ENCODE measurements at regions not wholly inside any gene's neighbourhood (a gene's known extent, or its start where the extent isn't known, plus 50 kb on each side); places are given as distances from the start of the nearest gene placed in this dataset.
A peak's percentile ranks its signal among the peaks of the same experiment; 100 is the strongest.

DNA sequence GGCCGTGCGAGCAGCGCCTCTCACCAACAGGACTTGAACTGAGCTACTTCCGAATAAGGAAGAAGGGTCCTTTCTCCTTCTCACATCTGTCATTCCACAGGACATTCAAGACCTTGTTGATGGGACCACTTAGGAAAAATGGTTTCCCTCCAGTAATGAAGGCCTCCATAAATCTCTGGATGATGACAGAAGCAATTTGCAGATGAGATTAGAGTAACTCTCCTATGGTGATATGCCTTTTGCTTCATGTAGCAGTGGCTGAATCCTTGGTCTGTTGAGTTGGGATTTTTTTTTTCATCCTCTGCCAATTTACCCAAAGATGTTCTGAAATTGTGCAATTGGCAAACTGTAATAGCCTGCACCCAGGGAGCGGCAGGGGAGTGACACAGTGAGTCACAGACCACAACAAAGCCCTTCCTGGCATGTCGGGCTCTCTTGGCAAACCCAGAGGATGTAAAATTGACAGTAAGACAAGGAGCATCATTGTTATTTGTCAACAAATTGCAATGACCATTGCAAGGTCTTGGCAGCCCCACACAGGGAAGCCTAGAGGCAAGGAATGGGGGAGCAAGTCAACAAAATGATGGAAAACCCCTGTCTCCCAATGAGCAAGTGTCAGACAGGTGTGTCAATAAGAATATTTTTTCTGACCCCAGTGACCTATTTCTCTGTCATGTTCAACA is 275.9 kb downstream of the ACTL7B start (continued):
- TF ChIP-seq EZH2 (conservative IDR thresholded peaks at IDR 0.05; ENCODE audit: low read depth, low read length) = no peak
- TF ChIP-seq FOXP1 (IDR thresholded peaks at IDR 0.05) = no peak
- TF ChIP-seq FOXP1 (CRISPR knock-in tag; IDR thresholded peaks at IDR 0.05) = 0 out of 2 replicates have a peak, but pooled peaks have one; percentile 8
- TF ChIP-seq, protein P1, sequence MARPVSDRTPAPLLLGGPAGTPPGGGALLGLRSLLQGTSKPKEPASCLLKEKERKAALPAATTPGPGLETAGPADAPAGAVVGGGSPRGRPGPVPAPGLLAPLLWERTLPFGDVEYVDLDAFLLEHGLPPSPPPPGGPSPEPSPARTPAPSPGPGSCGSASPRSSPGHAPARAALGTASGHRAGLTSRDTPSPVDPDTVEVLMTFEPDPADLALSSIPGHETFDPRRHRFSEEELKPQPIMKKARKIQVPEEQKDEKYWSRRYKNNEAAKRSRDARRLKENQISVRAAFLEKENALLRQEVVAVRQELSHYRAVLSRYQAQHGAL (CRISPR knock-in tag; IDR thresholded peaks at IDR 0.05; ENCODE audit: not compliant biosample characterization) = no peak
- no peak for TF ChIP-seq ZNF737 (CRISPR knock-in tag; IDR thresholded peaks at IDR 0.05; ENCODE audit: borderline replicate concordance)
- no peak for TF ChIP-seq FOSL1 (CRISPR knock-in tag; IDR thresholded peaks at IDR 0.05; ENCODE audit: borderline replicate concordance)
- 0 out of 2 replicates have a peak, but pooled peaks have one; percentile 17 for TF ChIP-seq FOXA3 (CRISPR knock-in tag; IDR thresholded peaks at IDR 0.05)
- no peak for TF ChIP-seq MIXL1 (CRISPR knock-in tag; IDR thresholded peaks at IDR 0.05)
- no peak for TF ChIP-seq RARA (CRISPR knock-in tag; IDR thresholded peaks at IDR 0.05)
- TF ChIP-seq ZNF138 (CRISPR knock-in tag; IDR thresholded peaks at IDR 0.05; ENCODE audit: low read depth) = no peak
- no peak for TF ChIP-seq ZNF12 (CRISPR knock-in tag; IDR thresholded peaks at IDR 0.05)
- no peak for TF ChIP-seq JARID2 (CRISPR knock-in tag; IDR thresholded peaks at IDR 0.05; ENCODE audit: insufficient replicate concordance)
- peak; percentile 28 for TF ChIP-seq TEAD3 (CRISPR knock-in tag; optimal IDR thresholded peaks at IDR 0.05; ENCODE audit: borderline replicate concordance)
- no peak for TF ChIP-seq ETV6 (CRISPR knock-in tag; conservative IDR thresholded peaks at IDR 0.05)
- no peak for TF ChIP-seq FOXJ3 (CRISPR knock-in tag; IDR thresholded peaks at IDR 0.05; ENCODE audit: borderline replicate concordance)
- TF ChIP-seq CBFB (CRISPR knock-in tag; IDR thresholded peaks at IDR 0.05) = no peak
- TF ChIP-seq CENPT (CRISPR knock-in tag; IDR thresholded peaks at IDR 0.05; ENCODE audit: low read depth) = no peak
- TF ChIP-seq, protein P2, sequence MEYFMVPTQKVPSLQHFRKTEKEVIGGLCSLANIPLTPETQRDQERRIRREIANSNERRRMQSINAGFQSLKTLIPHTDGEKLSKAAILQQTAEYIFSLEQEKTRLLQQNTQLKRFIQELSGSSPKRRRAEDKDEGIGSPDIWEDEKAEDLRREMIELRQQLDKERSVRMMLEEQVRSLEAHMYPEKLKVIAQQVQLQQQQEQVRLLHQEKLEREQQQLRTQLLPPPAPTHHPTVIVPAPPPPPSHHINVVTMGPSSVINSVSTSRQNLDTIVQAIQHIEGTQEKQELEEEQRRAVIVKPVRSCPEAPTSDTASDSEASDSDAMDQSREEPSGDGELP (IDR thresholded peaks at IDR 0.05; ENCODE audit: borderline replicate concordance, low read depth) = no peak
- no peak for TF ChIP-seq CC2D1A (CRISPR knock-in tag; IDR thresholded peaks at IDR 0.05)
- no peak for TF ChIP-seq HOXA9 (CRISPR knock-in tag; IDR thresholded peaks at IDR 0.05; ENCODE audit: borderline replicate concordance)
- TF ChIP-seq ZNF224 (CRISPR knock-in tag; IDR thresholded peaks at IDR 0.05) = no peak
- no peak for TF ChIP-seq ZNF780A (CRISPR knock-in tag; IDR thresholded peaks at IDR 0.05)
- TF ChIP-seq, protein P3, sequence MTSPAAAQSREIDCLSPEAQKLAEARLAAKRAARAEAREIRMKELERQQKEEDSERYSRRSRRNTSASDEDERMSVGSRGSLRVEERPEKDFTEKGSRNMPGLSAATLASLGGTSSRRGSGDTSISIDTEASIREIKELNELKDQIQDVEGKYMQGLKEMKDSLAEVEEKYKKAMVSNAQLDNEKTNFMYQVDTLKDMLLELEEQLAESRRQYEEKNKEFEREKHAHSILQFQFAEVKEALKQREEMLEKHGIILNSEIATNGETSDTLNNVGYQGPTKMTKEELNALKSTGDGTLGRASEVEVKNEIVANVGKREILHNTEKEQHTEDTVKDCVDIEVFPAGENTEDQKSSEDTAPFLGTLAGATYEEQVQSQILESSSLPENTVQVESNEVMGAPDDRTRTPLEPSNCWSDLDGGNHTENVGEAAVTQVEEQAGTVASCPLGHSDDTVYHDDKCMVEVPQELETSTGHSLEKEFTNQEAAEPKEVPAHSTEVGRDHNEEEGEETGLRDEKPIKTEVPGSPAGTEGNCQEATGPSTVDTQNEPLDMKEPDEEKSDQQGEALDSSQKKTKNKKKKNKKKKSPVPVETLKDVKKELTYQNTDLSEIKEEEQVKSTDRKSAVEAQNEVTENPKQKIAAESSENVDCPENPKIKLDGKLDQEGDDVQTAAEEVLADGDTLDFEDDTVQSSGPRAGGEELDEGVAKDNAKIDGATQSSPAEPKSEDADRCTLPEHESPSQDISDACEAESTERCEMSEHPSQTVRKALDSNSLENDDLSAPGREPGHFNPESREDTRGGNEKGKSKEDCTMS (CRISPR knock-in tag; conservative IDR thresholded peaks at IDR 0.05) = no peak
- TF ChIP-seq CCAR2 (optimal IDR thresholded peaks at IDR 0.05; ENCODE audit: low read depth, low read length) = no peak
- TF ChIP-seq, protein P4, sequence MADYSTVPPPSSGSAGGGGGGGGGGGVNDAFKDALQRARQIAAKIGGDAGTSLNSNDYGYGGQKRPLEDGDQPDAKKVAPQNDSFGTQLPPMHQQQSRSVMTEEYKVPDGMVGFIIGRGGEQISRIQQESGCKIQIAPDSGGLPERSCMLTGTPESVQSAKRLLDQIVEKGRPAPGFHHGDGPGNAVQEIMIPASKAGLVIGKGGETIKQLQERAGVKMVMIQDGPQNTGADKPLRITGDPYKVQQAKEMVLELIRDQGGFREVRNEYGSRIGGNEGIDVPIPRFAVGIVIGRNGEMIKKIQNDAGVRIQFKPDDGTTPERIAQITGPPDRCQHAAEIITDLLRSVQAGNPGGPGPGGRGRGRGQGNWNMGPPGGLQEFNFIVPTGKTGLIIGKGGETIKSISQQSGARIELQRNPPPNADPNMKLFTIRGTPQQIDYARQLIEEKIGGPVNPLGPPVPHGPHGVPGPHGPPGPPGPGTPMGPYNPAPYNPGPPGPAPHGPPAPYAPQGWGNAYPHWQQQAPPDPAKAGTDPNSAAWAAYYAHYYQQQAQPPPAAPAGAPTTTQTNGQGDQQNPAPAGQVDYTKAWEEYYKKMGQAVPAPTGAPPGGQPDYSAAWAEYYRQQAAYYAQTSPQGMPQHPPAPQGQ (CRISPR knock-in tag; IDR thresholded peaks at IDR 0.05; ENCODE audit: borderline replicate concordance) = no peak
- TF ChIP-seq AGO1 (IDR thresholded peaks at IDR 0.05; ENCODE audit: low read depth, low read length, poor library complexity, severe bottlenecking) = no peak
- no peak for TF ChIP-seq KAT8 (CRISPR knock-in tag; IDR thresholded peaks at IDR 0.05)

Measured in HepG2 (cell line).